IMR-90 (cell line): ENCODE measurements at regions not wholly inside any gene's neighbourhood (a gene's known extent, or its start where the extent isn't known, plus 50 kb on each side); places are given as distances from the start of the nearest gene placed in this dataset.

Experiments used
- ATAC-seq: fragments of 200-7000 bp; cut with Tn5 transposase; 2 replicates; pipeline ENCODE4 v1.9.1; 2020; ENCODE audit warnings: low read depth, mild to moderate bottlenecking, moderate library complexity
- BruUV-seq: library from RNA; stranded (reverse); fragments of 400-500 nt; replicated peaks from 2 replicates; lab custom pipeline; 2021; lab: Mats Ljungman, UMichigan
- CTCF ChIA-PET: fragments of 300-600 bp; formaldehyde crosslinking; extraction: SDS; loops from one replicate; lab custom pipeline; 2021; ENCODE audit warnings: antibody characterized with exemption; lab: Yijun Ruan, JAX
- POLR2A ChIA-PET: fragments of 300-600 bp; sonication (Branson Sonifier 250); formaldehyde crosslinking; loops from one replicate; lab custom pipeline; 2022; ENCODE audit warnings: antibody characterized with exemption; ENCODE audit not compliant: unreplicated experiment; lab: Charles Lee
- DNase-seq: peaks from one replicate; pipeline ENCODE4 v3.0.0; 2013
- H2AFZ ChIP-seq: replicated peaks from 2 replicates; pipeline ENCODE3; 2013; ENCODE audit warnings: low read length, mild to moderate bottlenecking; ENCODE audit not compliant: poor library complexity
- H2AK5ac ChIP-seq: 2 replicates; pipeline ENCODE4 v1.6.1; 2013; ENCODE audit warnings: low read depth, low read length, inconsistent platforms
- H2AK9ac ChIP-seq: replicated peaks from 2 replicates; pipeline ENCODE3; 2013; ENCODE audit warnings: mild to moderate bottlenecking, low read depth, low read length, moderate library complexity; ENCODE audit not compliant: poor library complexity
- H2BK120ac ChIP-seq: 2 replicates; pipeline ENCODE4 v1.6.1; 2013; ENCODE audit warnings: low read depth, low read length, inconsistent platforms
- H2BK15ac ChIP-seq: 3 replicates; pipeline ENCODE4 v1.6.1; 2013; ENCODE audit warnings: low read depth, low read length, inconsistent platforms
- H2BK20ac ChIP-seq: 2 replicates; pipeline ENCODE4 v1.6.1; 2013; ENCODE audit warnings: low read depth, mild to moderate bottlenecking, inconsistent platforms, low read length, moderate library complexity
- H2BK5ac ChIP-seq: 2 replicates; pipeline ENCODE4 v1.6.1; 2013; ENCODE audit warnings: mild to moderate bottlenecking, low read depth, low read length, inconsistent platforms; ENCODE audit not compliant: poor library complexity, severe bottlenecking
- H3K14ac ChIP-seq: replicated peaks from 2 replicates; pipeline ENCODE4 v1.6.1; 2013; ENCODE audit warnings: low read depth, low read length, inconsistent platforms
- H3K18ac ChIP-seq: 2 replicates; pipeline ENCODE4 v1.6.1; 2013; ENCODE audit warnings: low read depth, low read length, control low read depth
- H3K23ac ChIP-seq: 2 replicates; pipeline ENCODE4 v1.6.1; 2013; ENCODE audit warnings: low read depth, low read length, inconsistent platforms
- H3K27ac ChIP-seq: 2 replicates; pipeline ENCODE4 v1.5.1; 2013; ENCODE audit warnings: mild to moderate bottlenecking, control low read depth, low read length; ENCODE audit not compliant: insufficient read depth
- H3K27me3 ChIP-seq: 2 replicates; pipeline ENCODE4 v1.6.1; 2013; ENCODE audit warnings: low read length; ENCODE audit not compliant: control insufficient read depth, insufficient read depth
- H3K36me3 ChIP-seq: 2 replicates; pipeline ENCODE4 v1.6.1; 2013; ENCODE audit warnings: low read length, mixed read lengths; ENCODE audit not compliant: control insufficient read depth, insufficient read depth
- H3K4ac ChIP-seq: 2 replicates; pipeline ENCODE4 v1.6.1; 2013; ENCODE audit warnings: low read depth, low read length, inconsistent platforms
- H3K4me1 ChIP-seq: 2 replicates; pipeline ENCODE4 v1.6.1; 2013; ENCODE audit warnings: low read length, mixed read lengths; ENCODE audit not compliant: control insufficient read depth, insufficient read depth
- H3K4me2 ChIP-seq: 2 replicates; pipeline ENCODE4 v1.6.1; 2013; ENCODE audit warnings: low read depth, mild to moderate bottlenecking, control low read depth, low read length, moderate library complexity
- H3K4me3 ChIP-seq: 2 replicates; pipeline ENCODE4 v1.5.1; 2013; ENCODE audit warnings: low read depth, mild to moderate bottlenecking, control low read depth, low read length, moderate library complexity; ENCODE audit not compliant: insufficient read depth
- H3K56ac ChIP-seq: 2 replicates; pipeline ENCODE4 v1.6.1; 2013; ENCODE audit warnings: low read length, inconsistent platforms; ENCODE audit not compliant: insufficient read depth; ENCODE audit errors: extremely low read depth
- H3K79me1 ChIP-seq, 2 experiments: 2 replicates each; pipeline ENCODE4 v1.6.1; 2013; ENCODE audit warnings: low read length in 2 of 2, inconsistent platforms in 1 of 2, low read depth in 1 of 2
- H3K9ac ChIP-seq: 2 replicates; pipeline ENCODE4 v1.6.1; 2013; ENCODE audit warnings: low read depth, low read length, control low read depth
- H3K9me1 ChIP-seq: 2 replicates; pipeline ENCODE4 v1.6.1; 2013; ENCODE audit warnings: low read length, inconsistent platforms; ENCODE audit not compliant: insufficient read depth
- H3K9me3 ChIP-seq: 2 replicates; pipeline ENCODE4 v1.6.1; 2013; ENCODE audit warnings: low read length; ENCODE audit not compliant: control insufficient read depth, insufficient read depth
- H4K20me1 ChIP-seq: 2 replicates; pipeline ENCODE4 v1.6.1; 2013; ENCODE audit warnings: low read length, inconsistent platforms; ENCODE audit not compliant: insufficient read depth
- H4K5ac ChIP-seq: 2 replicates; pipeline ENCODE4 v1.6.1; 2013; ENCODE audit warnings: mild to moderate bottlenecking, low read depth, low read length, control low read depth
- H4K8ac ChIP-seq, 2 experiments: 2 replicates each; pipeline ENCODE4 v1.6.1; 2013; ENCODE audit warnings: low read depth in 2 of 2, low read length in 2 of 2, control low read depth in 1 of 2, inconsistent platforms in 1 of 2
- H4K91ac ChIP-seq: 2 replicates; pipeline ENCODE4 v1.6.1; 2013; ENCODE audit warnings: low read depth, low read length, inconsistent platforms; ENCODE audit not compliant: insufficient read depth
- BHLHE40 ChIP-seq: fragments of 150-350 bp; IDR thresholded peaks from 2 replicates; pipeline ENCODE4 v1.6.1; 2016; ENCODE audit warnings: mild to moderate bottlenecking, low read depth, low read length
- CEBPB ChIP-seq: IDR thresholded peaks from 2 replicates; pipeline ENCODE4 v1.6.1; 2012; ENCODE audit warnings: low read depth, low read length, improper control_type of control experiment
- CHD1 ChIP-seq: IDR thresholded peaks from 2 replicates; pipeline ENCODE4 v1.6.1; 2012; ENCODE audit warnings: low read depth, low read length, improper control_type of control experiment
- CTCF ChIP-seq: conservative IDR thresholded peaks from 2 replicates; pipeline ENCODE4 v1.5.1; 2012; ENCODE audit warnings: mild to moderate bottlenecking, low read depth, low read length, improper control_type of control experiment
- ELK1 ChIP-seq: fragments of 150-350 bp; IDR thresholded peaks from 2 replicates; pipeline ENCODE4 v1.6.1; 2016; ENCODE audit warnings: low read depth, mild to moderate bottlenecking, low read length, moderate library complexity, borderline replicate concordance
- FOS ChIP-seq: fragments of 150-350 bp; IDR thresholded peaks from 2 replicates; pipeline ENCODE4 v1.6.1; 2016; ENCODE audit warnings: low read depth, low read length
- MAFK ChIP-seq: IDR thresholded peaks from 2 replicates; pipeline ENCODE4 v1.6.1; 2012; ENCODE audit warnings: low read depth, low read length, improper control_type of control experiment
- MAZ ChIP-seq: IDR thresholded peaks from 2 replicates; pipeline ENCODE4 v1.6.1; 2012; ENCODE audit warnings: low read depth, mild to moderate bottlenecking, low read length, improper control_type of control experiment, moderate library complexity, borderline replicate concordance
- MXI1 ChIP-seq: IDR thresholded peaks from 2 replicates; pipeline ENCODE4 v1.6.1; 2012; ENCODE audit warnings: low read depth, mild to moderate bottlenecking, low read length, moderate library complexity, borderline replicate concordance
- NFE2L2 ChIP-seq: fragments of 150-350 bp; IDR thresholded peaks from 2 replicates; pipeline ENCODE4 v1.6.1; 2016; ENCODE audit warnings: low read depth, mild to moderate bottlenecking, low read length
- RAD21 ChIP-seq: IDR thresholded peaks from 2 replicates; pipeline ENCODE4 v1.6.1; 2012; ENCODE audit warnings: low read length, improper control_type of control experiment
- RCOR1 ChIP-seq: IDR thresholded peaks from 2 replicates; pipeline ENCODE4 v1.6.1; 2012; ENCODE audit warnings: mild to moderate bottlenecking, low read length, improper control_type of control experiment; ENCODE audit not compliant: insufficient replicate concordance
- RFX5 ChIP-seq: IDR thresholded peaks from 2 replicates; pipeline ENCODE4 v1.8.0; 2012; ENCODE audit warnings: low read depth, mild to moderate bottlenecking, low read length, moderate library complexity
- SMC3 ChIP-seq: fragments of 150-350 bp; IDR thresholded peaks from 2 replicates; pipeline ENCODE4 v1.6.1; 2016; ENCODE audit warnings: low read depth, mild to moderate bottlenecking, antibody characterized with exemption, low read length, moderate library complexity
- WGBS, 2 experiments: methylation state at CpG; one replicate each; pipeline versions ENCODE4 v1.1.5 to v1.1.7; 2013; ENCODE audit warnings: missing lambda C conversion rate in 2 of 2; ENCODE audit not compliant: insufficient read length in 1 of 2; ENCODE audit errors: extremely low coverage in 2 of 2; 5-methylcytosine and 5-hydroxymethylcytosine counted together
- dilution Hi-C: fragments of 300-500 bp; cut with HindIII; formaldehyde crosslinking; loops from one replicate; pipeline ENCODE4 v1.14.3; 2018; ENCODE audit warnings: low sequenced_read_pairs; ENCODE audit not compliant: unreplicated experiment
- in situ Hi-C: fragments of 300-500 bp; cut with MboI; formaldehyde crosslinking; loops from 3 replicates; pipeline ENCODE4 v1.14.3; 2019; ENCODE audit warnings: low sequenced_read_pairs, inconsistent platforms, mixed read lengths
- intact Hi-C: fragments of 100-400 bp; cut with micrococcal nuclease; formaldehyde crosslinking; loops from 2 replicates; pipeline ENCODE4 v1.10.0; 2022

- H2BK120ac ChIP-seq, result no peak overlapping the region
- ATAC-seq, result no peak
- H3K9me3 ChIP-seq, result peaks cover 25% of the 10 kb centered on the region
- ChIA-PET POLR2A (no interaction called here), CTCF (no interaction called here)
- intact Hi-C loops (no loop called here), in situ Hi-C loops (no loop called here), dilution Hi-C loops (no loop called here)
- H2AK9ac ChIP-seq, result no peak overlapping the region
- no peak overlapping the region for H4K91ac ChIP-seq
- no peak overlapping the region for H2BK20ac ChIP-seq
- WGBS, 2 experiments, result no CpG with 5 or more reads among the region's 3 CpGs
- H3K36me3 ChIP-seq, result no peaks in the 10 kb centered on the region
- no peak overlapping the region for H3K56ac ChIP-seq
- H2BK5ac ChIP-seq, result no peak overlapping the region
- H3K4ac ChIP-seq, result no peak overlapping the region
- no peak overlapping the region for H4K8ac ChIP-seq
- no peak overlapping the region for H3K27ac ChIP-seq
- H3K4me2 ChIP-seq, result no peak overlapping the region
- TF ChIP-seq RCOR1 (no peak), MXI1 (no peak), RAD21 (no peak), MAZ (no peak), CTCF (no peak), BHLHE40 (no peak), SMC3 (no peak), NFE2L2 (no peak), CEBPB (no peak), CHD1 (no peak), RFX5 (no peak), MAFK (no peak), ELK1 (no peak), FOS (no peak)
- no peak overlapping the region for H3K23ac ChIP-seq
- H3K4me1 ChIP-seq, result no peaks in the 10 kb centered on the region
- no peak overlapping the region for H3K18ac ChIP-seq
- no peak overlapping the region for H2AK5ac ChIP-seq
- H3K9ac ChIP-seq, result no peak overlapping the region
- no peak overlapping the region for H2AFZ ChIP-seq
- H3K27me3 ChIP-seq, result no peaks in the 10 kb centered on the region
- BruUV-seq, result no TSS peak
- H3K9me1 ChIP-seq, result no peaks in the 10 kb centered on the region
- no peak overlapping the region for H2BK15ac ChIP-seq
- H3K4me3 ChIP-seq, result no peak overlapping the region
- no peaks in the 10 kb centered on the region for H3K79me1 ChIP-seq
- no peak overlapping the region for H4K5ac ChIP-seq
- no peak overlapping the region for H3K14ac ChIP-seq
- no peaks in the 10 kb centered on the region for H4K20me1 ChIP-seq
- DNase-seq, result no peak
These were observed 600.1 kb upstream of the RAB6C start for GRCh38 chr2:129379411-129379810.
